ENCODE measurements at regions not wholly inside any gene's neighbourhood (a gene's known extent, or its start where the extent isn't known, plus 50 kb on each side); places are given as distances from the start of the nearest gene placed in this dataset.

DNA sequence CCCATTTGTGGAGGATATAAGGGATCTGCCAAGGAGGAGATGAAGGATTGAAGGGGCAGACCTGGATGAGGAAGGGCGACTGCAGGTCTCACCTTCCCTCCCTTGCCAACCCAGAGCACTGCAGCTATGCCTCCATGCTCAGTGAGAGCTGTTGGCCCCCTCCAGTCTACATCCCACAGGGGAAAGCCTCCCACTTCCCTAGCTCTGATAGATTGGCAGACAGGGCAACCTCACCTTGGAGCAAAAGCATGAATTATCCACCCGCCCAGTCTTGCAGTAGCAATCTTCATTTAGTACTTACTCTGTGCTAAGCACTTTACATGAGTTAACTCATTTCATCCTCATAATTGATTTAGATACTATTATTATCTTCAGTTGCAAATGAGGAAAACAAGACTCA lies 70.4 kb upstream of the SMNDC1 start:
- no peak for DNase-seq

DNA sequence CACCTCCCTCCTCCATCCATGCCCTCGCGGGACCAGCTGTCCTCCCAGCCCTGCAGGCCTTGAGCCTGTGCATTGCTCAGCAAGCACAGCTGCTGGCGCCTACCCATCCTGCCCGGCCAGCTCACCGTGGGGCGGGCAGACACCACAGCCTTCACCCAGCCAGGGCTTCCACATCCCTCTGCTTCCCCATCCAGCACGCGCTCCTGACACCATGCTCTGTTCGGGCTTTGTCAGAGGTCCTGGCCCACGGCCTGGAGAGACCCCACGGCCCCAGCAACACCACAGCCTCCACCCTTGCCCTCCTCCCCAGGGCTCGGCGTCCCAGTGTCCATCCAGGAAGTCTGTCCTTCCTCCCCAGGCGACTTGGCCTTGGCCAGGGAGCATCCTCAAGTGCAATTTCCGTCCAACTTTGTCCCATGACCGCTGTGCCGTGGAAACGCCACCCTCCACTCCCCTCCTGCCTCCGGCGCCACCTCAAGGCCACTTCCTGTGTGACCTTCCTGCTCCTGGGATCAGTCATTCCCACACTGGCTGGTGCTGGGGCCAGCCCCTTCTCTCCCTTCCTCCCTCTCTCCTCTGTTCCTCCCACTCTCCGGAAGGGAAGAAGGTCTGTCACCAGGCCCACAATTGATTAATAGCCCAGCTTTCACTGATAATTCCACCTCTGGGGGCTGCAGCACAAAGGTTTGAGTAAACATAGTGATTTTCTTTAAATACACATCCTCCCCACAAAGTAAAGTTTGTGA lies 71.5 kb upstream of the SMNDC1 start:
- DNase-seq = no peak

DNA sequence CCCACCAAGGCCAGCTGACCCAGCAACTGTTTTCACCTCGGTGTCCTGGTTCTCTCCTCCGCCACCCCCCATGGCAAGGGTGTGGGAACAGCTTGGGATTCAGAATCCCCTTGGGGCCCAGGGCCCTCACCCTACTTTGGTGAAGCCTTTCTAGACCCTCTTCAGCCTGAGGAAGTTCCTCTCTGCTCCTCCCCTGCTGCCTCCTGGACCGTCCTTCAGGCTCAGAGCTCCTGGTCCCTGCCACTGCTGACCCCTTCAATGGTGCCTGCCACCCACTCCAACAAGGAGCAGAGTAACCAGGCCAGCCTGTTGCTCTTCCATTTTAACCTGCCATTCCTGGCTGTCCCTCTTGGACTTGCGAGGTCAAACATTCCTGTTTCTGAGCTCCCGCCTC lies 72.0 kb upstream of the SMNDC1 start:
- no peak for DNase-seq

DNA sequence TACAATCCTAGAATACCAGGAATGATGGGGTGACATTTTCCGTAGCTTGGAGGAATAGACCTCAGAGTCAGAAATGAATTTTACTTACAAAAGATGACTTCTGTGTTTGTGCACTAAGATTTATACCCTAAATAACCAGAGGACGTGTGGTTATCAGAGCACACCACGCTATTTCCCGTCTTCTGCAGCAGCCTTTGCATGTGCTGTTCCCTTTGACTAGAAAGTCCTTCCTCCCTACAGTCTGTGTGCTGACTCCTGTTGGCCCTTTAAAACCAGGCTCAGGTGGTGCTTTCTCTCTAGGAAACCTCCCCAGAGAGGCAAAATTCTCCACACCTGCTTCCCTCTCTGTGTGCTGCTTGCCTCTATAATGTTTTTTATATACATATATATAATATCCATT lies 73.3 kb upstream of the SMNDC1 start:
- DNase-seq = no peak

GRCh38 chr10:110378533-110379108 lies 73.9 kb upstream of the SMNDC1 start:
- DNase-seq = no peak

DNA sequence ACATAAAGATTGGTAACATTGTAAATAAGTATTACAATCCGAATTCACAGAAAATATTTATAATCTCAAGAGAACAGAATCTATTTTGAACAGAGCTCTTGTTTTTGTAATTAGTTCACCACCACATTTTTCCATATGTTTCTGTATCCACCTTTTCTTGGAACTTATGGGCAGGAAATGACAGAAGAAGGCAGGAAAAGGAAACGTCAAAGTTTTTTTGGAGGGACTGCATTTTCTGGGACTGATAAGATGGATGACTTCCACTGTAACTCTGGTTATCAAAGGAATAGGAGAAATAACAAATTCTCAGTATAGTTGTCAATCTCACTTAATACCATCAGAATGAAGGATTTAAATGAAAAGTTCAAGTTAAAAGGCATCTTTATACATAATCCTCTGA lies 75.1 kb upstream of the SMNDC1 start:
- DNase-seq = no peak

GRCh38 chr10:110380293-110380692 lies 75.6 kb upstream of the SMNDC1 start:
- DNase-seq = no peak

DNA sequence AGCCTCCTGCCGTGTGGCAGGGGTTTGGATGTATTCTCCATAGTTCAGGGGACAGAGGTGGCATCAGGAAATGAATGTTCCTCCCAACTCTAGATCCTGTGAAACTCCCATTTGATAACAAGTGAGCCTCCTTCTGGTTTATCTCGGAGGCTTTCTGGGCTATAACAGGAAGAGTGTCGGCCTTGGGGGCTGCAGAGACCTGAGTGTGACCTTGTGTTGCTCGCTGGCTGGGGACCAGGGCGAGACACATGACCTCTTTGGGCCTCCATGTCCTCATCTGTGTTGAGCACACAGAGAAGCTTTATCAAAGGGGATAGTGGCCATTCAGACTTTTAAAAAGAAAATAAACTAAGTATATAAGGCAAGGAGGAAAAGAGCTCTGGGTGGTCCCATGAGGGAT lies 78.0 kb upstream of the SMNDC1 start:
- no peak for DNase-seq

- no peak for DNase-seq
These were observed 82.9 kb upstream of the SMNDC1 start for GRCh38 chr10:110387617-110387982.

GRCh38 chr10:110387983-110388686 lies 83.4 kb upstream of the SMNDC1 start:
- DNase-seq = no peak

DNA sequence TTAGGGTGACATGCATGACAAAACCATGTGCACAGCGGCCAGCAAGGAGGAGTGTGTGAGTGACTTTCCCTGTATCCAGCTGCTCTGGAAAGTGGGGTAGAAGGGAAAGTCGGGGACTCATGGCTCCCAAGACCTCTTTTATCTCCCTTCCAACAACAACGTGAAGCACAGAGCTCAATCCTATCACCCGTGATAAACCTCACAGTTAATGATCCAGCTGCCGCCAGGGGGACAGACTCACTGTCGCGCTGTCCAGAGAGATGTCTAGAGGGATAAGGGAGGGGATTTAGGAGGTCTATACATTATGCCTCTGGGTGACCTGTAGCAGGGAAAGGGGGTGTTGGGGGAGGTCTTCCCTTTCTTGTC lies 84.0 kb upstream of the SMNDC1 start:
- peak; percentile 19 for DNase-seq

GRCh38 chr10:110389255-110389654 lies 84.5 kb upstream of the SMNDC1 start:
- no peak for DNase-seq

- DNase-seq = no peak
These were observed 86.8 kb upstream of the SMNDC1 start for GRCh38 chr10:110391541-110391940.

DNA sequence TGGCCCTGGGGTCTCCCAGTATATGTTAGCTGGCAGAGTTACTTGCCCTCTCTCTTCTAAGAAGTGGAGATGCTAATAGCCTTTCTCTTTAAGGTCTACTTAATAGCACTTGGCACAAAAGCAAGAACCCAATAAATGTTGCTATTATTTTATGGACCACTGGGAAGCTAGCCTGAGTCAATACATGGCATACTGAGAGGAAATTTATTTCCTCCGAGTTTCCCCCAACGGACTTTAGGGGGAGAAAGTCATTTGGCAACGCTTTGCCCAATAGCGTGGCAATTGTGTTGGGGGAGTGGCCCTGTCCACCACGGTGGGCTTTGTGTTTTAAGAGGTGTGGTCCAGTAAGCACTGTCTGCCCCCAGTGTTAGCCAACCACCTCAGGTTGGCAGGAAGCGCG lies 87.4 kb upstream of the SMNDC1 start:
- DNase-seq = no peak

DNA sequence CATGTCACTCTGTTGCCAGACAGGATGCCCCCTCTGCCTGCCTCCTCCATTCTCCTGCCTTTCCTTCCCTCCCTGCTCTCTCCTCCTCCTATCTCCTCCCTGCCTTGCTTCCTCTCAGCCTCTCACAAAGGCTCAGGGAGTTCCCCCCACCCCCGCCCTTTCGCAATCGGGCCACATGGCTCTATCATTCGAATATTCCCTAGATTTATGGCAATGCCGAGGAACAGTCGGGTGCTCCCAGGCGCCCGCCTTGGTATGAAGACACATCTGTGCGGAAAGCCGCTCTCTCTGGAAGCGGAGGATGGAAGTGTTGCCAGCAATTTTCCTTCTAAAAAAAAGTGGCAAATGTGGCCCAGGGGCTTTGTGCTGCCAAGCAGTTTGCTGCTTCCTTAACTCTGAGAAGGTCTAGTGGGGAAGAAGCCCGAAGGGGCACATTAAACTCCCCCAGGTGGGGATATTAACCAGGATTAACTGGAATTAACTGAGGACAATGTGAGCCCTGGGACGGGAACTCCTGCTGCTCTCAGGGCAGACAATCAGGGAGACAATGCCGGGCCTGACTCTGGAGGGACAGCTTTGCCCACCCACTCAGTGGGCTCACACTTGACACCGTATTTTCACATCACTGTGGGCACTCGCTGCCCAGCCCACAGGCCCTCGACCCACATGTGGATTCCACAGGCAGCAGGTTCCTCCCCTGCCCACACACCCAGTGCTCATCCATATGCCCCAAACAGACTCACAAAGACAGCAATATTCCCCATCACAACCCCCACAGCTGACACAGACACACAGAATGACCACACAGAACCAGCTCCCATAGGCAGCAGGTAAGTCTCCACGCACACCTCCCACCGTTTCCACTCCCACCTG lies 88.4 kb upstream of the SMNDC1 start:
- DNase-seq = no peak

- no peak for DNase-seq
These were observed 89.1 kb upstream of the SMNDC1 start for GRCh38 chr10:110393866-110394265.

DNA sequence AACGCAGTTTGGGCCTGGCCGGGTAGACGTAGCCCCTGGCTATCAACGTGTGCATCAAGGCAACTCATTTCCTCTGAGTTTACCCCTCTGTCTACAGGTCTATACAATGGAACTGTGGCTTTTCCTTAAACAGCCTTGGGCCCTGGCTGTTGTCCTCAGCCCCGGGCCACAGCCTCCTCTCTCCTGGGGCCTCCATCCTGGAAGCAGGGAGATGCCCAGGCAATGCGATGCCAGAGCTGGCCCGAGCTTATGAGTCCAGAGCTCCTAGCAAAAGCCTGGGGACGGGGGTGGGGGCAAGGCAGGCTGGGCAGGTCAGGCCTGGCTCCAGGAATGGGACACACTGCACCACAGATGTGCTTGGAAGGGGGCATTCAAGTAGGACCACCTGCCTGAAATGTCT lies 89.6 kb upstream of the SMNDC1 start:
- DNase-seq = no peak

GRCh38 chr10:110394898-110395297 lies 90.2 kb upstream of the SMNDC1 start:
- no peak for DNase-seq

- no peak for DNase-seq
These were observed 90.9 kb upstream of the SMNDC1 start for GRCh38 chr10:110395350-110396283.

DNA sequence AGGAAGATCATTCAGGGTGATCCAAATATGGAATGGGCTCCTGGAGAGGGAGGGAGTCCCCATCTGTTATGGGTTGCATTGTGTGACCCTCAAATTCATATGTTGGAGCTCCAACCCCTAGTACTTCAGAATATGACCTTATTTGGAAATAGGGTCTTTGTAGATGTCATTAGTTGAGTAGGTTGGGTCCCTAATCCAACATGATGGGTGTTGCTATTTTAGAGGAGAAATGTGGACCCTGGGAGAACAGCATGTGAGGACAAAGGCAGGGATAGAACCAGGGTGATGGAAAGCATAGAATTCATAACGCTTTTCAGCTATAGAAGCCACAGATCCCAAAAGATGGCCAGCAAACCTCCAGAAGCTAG lies 91.5 kb upstream of the SMNDC1 start:
- no peak for DNase-seq

DNA sequence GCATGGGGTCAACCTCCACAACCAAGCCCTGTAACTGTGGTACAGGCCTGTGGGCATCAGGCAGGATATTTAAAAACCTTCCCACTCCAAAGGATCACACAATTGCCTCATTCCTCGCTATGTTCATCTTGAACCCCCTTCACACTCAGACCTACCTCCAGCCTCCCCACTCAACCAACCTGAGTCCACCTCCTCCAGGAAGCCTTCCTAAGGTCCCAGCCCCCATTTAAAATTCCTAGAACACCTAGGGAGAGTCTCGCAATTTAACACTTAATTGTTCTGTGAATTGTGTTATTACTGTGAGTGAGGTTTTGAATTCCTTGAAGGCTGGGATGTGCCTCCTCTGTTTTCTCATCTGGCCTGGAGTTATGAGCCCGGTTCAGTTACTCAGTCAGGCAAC lies 93.1 kb upstream of the SMNDC1 start:
- DNase-seq = no peak

- DNase-seq = peak; percentile 5
These were observed 93.8 kb upstream of the SMNDC1 start for GRCh38 chr10:110398419-110399105.
